Spinal cord (tissue), 9 donors: ENCODE measurements at regions not wholly inside any gene's neighbourhood (a gene's known extent, or its start where the extent isn't known, plus 50 kb on each side); places are given as distances from the start of the nearest gene placed in this dataset.
"Not testable (repeated sequence)": the region's sequence is repeated elsewhere in the genome, so short reads cannot be mapped to it uniquely, and the experiment has no call there.

Experiments
- DNase-seq, 6 donors: peaks; one replicate each; pipeline versions ENCODE4 v3.0.0 to v3.0.0-alpha.2; 2013 to 2015; ENCODE audit warnings: low spot score in 6 of 6, low read depth in 4 of 6
- H3K27ac ChIP-seq: one replicate; pipeline ENCODE4 v1.5.1; 2013; ENCODE audit warnings: low read depth, low read length, control low read depth
- H3K27me3 ChIP-seq: one replicate; pipeline ENCODE4 v1.6.1; 2013; ENCODE audit warnings: low read length; ENCODE audit not compliant: control insufficient read depth, insufficient read depth
- H3K36me3 ChIP-seq: one replicate; pipeline ENCODE4 v1.6.1; 2013; ENCODE audit warnings: low read length; ENCODE audit not compliant: control insufficient read depth, insufficient read depth
- H3K4me1 ChIP-seq: one replicate; pipeline ENCODE4 v1.6.1; 2013; ENCODE audit warnings: low read length; ENCODE audit not compliant: control insufficient read depth, insufficient read depth
- H3K4me3 ChIP-seq: one replicate; pipeline ENCODE4 v1.5.1; 2013; ENCODE audit warnings: low read depth, low read length, control low read depth
- H3K9me3 ChIP-seq: one replicate; pipeline ENCODE4 v1.6.1; 2013; ENCODE audit warnings: low read length; ENCODE audit not compliant: control insufficient read depth, insufficient read depth
- WGBS: methylation state at CpG from one replicate; pipeline ENCODE4 v1.1.5; 2013; ENCODE audit warnings: missing lambda C conversion rate; ENCODE audit not compliant: insufficient coverage; 5-methylcytosine and 5-hydroxymethylcytosine counted together
- donor health status: healthy.

GRCh38 chr11:106517426-106517825 lies 440.0 kb downstream of the AASDHPPT start:
- no peak overlapping the region for H3K4me3 ChIP-seq
- H3K27ac ChIP-seq: no peak overlapping the region
- H3K4me1 ChIP-seq: no peaks in the 10 kb centered on the region
- no peaks in the 10 kb centered on the region for H3K36me3 ChIP-seq
- peak in 1 of 6 donors; percentile 71 for DNase-seq
- H3K9me3 ChIP-seq: no peaks in the 10 kb centered on the region
- H3K27me3 ChIP-seq: no peaks in the 10 kb centered on the region
- no CpG with 5 or more reads among the region's 2 CpGs for WGBS

- no CpG with 5 or more reads among the region's 6 CpGs for WGBS
- no peaks in the 10 kb centered on the region for H3K9me3 ChIP-seq
- H3K27ac ChIP-seq: no peak overlapping the region
- no peaks in the 10 kb centered on the region for H3K4me1 ChIP-seq
- no peaks in the 10 kb centered on the region for H3K27me3 ChIP-seq
- no peaks in the 10 kb centered on the region for H3K36me3 ChIP-seq
- DNase-seq: no peak
- no peak overlapping the region for H3K4me3 ChIP-seq
These were observed 442.9 kb downstream of the AASDHPPT start for GRCh38 chr11:106520146-106520912.

GRCh38 chr11:106520920-106521319 lies 443.5 kb downstream of the AASDHPPT start:
- peak in 2 of 6 donors; percentile 14 to 51 for DNase-seq
- H3K4me1 ChIP-seq: no peaks in the 10 kb centered on the region
- no CpG with 5 or more reads among the region's 1 CpG for whole genome bisulfite sequencing

GRCh38 chr11:106523171-106523570 lies 445.7 kb downstream of the AASDHPPT start:
- Histone ChIP-seq H3K27ac (no peak overlapping the region), H3K4me1 (no peaks in the 10 kb centered on the region), H3K9me3 (no peaks in the 10 kb centered on the region), H3K27me3 (no peaks in the 10 kb centered on the region), H3K4me3 (no peak overlapping the region), H3K36me3 (no peaks in the 10 kb centered on the region)
- peak in 1 of 6 donors; percentile 87 for DNase-seq
- WGBS: no CpG with 5 or more reads among the region's 2 CpGs

More at GRCh38 chr11:106520920-106521319, 443.5 kb downstream of the AASDHPPT start:
- Histone ChIP-seq H3K27me3 (no peaks in the 10 kb centered on the region), H3K36me3 (no peaks in the 10 kb centered on the region), H3K27ac (no peak overlapping the region), H3K4me3 (no peak overlapping the region), H3K9me3 (no peaks in the 10 kb centered on the region)

GRCh38 chr11:106523921-106524320 lies 446.5 kb downstream of the AASDHPPT start:
- DNase-seq: no peak
- Histone ChIP-seq H3K4me1 (no peaks in the 10 kb centered on the region), H3K36me3 (no peaks in the 10 kb centered on the region), H3K4me3 (no peak overlapping the region), H3K27me3 (no peaks in the 10 kb centered on the region), H3K27ac (no peak overlapping the region), H3K9me3 (no peaks in the 10 kb centered on the region)
- WGBS: no CpG with 5 or more reads among the region's 2 CpGs

- Histone ChIP-seq H3K9me3 (no peaks in the 10 kb centered on the region), H3K4me1 (no peaks in the 10 kb centered on the region), H3K36me3 (no peaks in the 10 kb centered on the region), H3K4me3 (no peak overlapping the region), H3K27ac (no peak overlapping the region), H3K27me3 (no peaks in the 10 kb centered on the region)
- WGBS: no CpG with 5 or more reads among the region's 2 CpGs
- peak in 1 of 6 donors; percentile 61 for DNase-seq
These were observed 447.0 kb downstream of the AASDHPPT start for GRCh38 chr11:106524436-106524835.

GRCh38 chr11:106531648-106532047 lies 454.2 kb downstream of the AASDHPPT start:
- H3K27ac ChIP-seq: not testable (repeated sequence)

GRCh38 chr11:106533046-106533445 lies 455.6 kb downstream of the AASDHPPT start:
- Histone ChIP-seq H3K27me3 (no peaks in the 10 kb centered on the region), H3K36me3 (no peaks in the 10 kb centered on the region), H3K9me3 (no peaks in the 10 kb centered on the region), H3K27ac (no peak overlapping the region), H3K4me1 (no peaks in the 10 kb centered on the region), H3K4me3 (no peak overlapping the region)
- no CpG with 5 or more reads among the region's 2 CpGs for WGBS
- no peak for DNase-seq

More at GRCh38 chr11:106531648-106532047, 454.2 kb downstream of the AASDHPPT start:
- H3K36me3 ChIP-seq, H3K4me1 ChIP-seq, H3K9me3 ChIP-seq, H3K4me3 ChIP-seq, DNase-seq, H3K27me3 ChIP-seq: not testable (repeated sequence)
- 99% methylated on average over 15 of the region's 18 CpGs for whole genome bisulfite sequencing

GRCh38 chr11:106540001-106540400 lies 462.5 kb downstream of the AASDHPPT start:
- no peak for DNase-seq
- Histone ChIP-seq H3K36me3 (no peaks in the 10 kb centered on the region), H3K4me1 (no peaks in the 10 kb centered on the region), H3K27ac (no peak overlapping the region), H3K27me3 (no peaks in the 10 kb centered on the region), H3K4me3 (no peak overlapping the region), H3K9me3 (no peaks in the 10 kb centered on the region)
- 92% methylated on average over 3 of the region's 5 CpGs for WGBS

- no peaks in the 10 kb centered on the region for H3K36me3 ChIP-seq
- WGBS: 14% methylated on average over 1 of the region's 2 CpGs
- H3K27me3 ChIP-seq: no peaks in the 10 kb centered on the region
- H3K4me1 ChIP-seq: no peaks in the 10 kb centered on the region
- no peak overlapping the region for H3K27ac ChIP-seq
- no peak for DNase-seq
- H3K4me3 ChIP-seq: no peak overlapping the region
- H3K9me3 ChIP-seq: peaks cover 4% of the 10 kb centered on the region
These were observed 469.9 kb downstream of the GUCY1A2 start for GRCh38 chr11:106548406-106548805.
